ENCODE measurements at regions not wholly inside any gene's neighbourhood (a gene's known extent, or its start where the extent isn't known, plus 50 kb on each side); places are given as distances from the start of the nearest gene placed in this dataset.

GRCh38 chr4:120005076-120005475 lies 61.6 kb downstream of the MAD2L1 start:
- no peak for TF ChIP-seq CTCF (conservative IDR thresholded peaks at IDR 0.05; ENCODE audit: low read length)
- TF ChIP-seq EZH2phosphoT487 (IDR thresholded peaks at IDR 0.05; ENCODE audit: borderline replicate concordance, low read depth, low read length), result no peak

Measured in OCI-LY7 (cell line).